VCaP (cell line): ENCODE measurements at regions not wholly inside any gene's neighbourhood (a gene's known extent, or its start where the extent isn't known, plus 50 kb on each side); places are given as distances from the start of the nearest gene placed in this dataset.

Source experiments
- H3K27ac ChIP-seq: fragments of 450-650 bp; 2 replicates; pipeline ENCODE4 v1.5.1; 2017
- TF ChIP-seq, protein P1 (sequence below): fragments of 450-650 bp; conservative IDR thresholded peaks from 2 replicates; pipeline ENCODE4 v1.5.1; 2017; ENCODE audit warnings: mild to moderate bottlenecking, moderate library complexity

DNA sequence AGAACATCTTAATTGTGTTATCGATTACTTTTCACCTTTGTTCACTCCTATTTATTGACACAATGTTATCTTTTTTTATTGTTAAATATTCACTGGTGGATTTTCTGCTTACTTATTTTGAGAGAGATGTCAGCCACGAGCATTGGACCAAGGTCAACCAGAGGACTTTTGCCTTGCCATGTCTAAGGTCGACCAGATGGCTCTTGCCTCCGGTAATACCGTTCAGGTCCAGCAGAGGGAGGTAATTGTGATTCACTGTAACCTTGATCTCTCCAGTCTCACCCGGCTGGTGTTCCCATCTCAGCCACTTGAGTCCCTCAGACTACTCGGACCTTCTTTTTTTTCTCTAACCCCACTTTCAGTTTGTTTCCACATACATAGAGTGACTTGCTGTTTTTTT lies 1438.1 kb downstream of the UQCRFS1 start:
- TF ChIP-seq, protein P1, sequence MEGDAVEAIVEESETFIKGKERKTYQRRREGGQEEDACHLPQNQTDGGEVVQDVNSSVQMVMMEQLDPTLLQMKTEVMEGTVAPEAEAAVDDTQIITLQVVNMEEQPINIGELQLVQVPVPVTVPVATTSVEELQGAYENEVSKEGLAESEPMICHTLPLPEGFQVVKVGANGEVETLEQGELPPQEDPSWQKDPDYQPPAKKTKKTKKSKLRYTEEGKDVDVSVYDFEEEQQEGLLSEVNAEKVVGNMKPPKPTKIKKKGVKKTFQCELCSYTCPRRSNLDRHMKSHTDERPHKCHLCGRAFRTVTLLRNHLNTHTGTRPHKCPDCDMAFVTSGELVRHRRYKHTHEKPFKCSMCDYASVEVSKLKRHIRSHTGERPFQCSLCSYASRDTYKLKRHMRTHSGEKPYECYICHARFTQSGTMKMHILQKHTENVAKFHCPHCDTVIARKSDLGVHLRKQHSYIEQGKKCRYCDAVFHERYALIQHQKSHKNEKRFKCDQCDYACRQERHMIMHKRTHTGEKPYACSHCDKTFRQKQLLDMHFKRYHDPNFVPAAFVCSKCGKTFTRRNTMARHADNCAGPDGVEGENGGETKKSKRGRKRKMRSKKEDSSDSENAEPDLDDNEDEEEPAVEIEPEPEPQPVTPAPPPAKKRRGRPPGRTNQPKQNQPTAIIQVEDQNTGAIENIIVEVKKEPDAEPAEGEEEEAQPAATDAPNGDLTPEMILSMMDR: no peak
- no peak overlapping the region for H3K27ac ChIP-seq

DNA sequence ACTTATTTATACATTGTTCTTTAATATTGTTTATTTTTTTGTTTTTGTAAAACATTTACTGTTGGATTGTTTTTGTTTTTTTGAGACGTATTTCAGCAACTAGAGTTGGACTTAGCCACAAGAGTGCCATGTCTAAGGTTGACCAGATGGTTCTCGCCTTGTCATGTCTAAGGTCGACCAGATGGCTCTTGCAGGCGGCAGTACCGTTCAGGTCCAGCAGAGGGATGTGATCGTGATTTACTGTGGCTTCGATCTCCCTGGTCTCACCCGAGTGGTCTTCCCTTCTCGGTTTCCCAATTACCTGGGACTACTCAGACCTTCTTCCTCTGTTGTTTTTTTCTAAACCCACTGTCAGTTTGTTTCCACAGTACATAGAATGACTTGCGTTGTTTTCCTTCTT lies 1438.6 kb downstream of the UQCRFS1 start:
- TF ChIP-seq, protein P1: 0 out of 2 replicates have a peak, but pooled peaks have one; percentile 7
- H3K27ac ChIP-seq: no peak overlapping the region

DNA sequence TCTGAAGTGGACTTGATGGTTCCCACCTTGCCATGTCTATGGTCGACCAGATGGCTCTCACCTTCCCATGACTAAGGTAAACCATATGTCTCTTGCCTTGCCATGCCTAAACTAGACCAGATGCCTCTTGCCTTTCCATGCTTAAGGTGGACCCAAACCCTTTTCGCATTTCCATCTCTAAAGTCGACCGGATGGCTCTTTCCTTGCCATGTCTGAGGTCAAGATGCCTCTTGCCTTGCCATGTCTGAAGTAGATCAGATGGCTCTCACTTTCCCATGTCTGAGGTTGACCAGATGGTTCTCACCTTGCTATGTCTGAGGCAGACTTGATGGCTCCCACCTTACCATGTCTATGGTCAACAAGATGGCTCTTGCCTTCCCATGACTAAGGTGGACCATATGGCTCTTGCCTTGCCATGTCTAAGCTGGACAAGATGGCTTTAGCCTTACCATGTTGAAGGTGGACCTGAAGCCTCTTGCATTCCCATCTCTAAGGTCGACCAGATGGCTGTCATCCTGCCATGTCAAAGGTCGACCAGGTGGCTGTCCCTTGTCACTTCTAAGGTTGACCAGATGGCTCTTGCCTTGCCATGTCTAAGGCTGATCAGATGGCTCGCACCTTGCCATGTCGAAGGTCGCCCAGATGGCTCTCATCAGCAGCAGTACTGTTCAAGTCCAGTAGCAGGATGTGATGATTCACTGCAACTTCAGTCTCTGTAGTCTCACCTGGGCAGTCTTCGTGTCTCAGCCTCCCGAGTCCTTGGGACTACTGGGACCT lies 1439.4 kb downstream of the UQCRFS1 start:
- TF ChIP-seq, protein P1: no peak
- no peak overlapping the region for H3K27ac ChIP-seq

DNA sequence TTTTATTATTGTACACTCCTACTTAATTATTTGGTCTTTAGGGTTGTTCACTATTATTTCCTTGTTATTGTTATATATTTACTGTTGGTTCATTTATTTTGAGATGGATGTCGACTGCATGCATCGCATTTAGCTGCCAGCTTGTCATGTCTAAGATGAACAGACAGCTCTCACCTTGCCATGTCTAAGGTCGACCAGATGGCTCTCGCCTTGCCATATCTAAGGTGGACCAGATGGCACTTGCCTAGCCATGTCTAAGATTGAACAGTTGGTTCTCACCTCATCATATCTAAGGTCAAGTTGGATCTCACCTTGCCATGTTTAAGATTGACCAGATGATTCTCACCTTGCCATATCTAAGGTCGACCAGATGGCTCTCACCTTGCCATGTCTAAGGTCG lies 1440.9 kb downstream of the UQCRFS1 start:
- TF ChIP-seq, protein P1: no peak
- no peak overlapping the region for H3K27ac ChIP-seq

DNA sequence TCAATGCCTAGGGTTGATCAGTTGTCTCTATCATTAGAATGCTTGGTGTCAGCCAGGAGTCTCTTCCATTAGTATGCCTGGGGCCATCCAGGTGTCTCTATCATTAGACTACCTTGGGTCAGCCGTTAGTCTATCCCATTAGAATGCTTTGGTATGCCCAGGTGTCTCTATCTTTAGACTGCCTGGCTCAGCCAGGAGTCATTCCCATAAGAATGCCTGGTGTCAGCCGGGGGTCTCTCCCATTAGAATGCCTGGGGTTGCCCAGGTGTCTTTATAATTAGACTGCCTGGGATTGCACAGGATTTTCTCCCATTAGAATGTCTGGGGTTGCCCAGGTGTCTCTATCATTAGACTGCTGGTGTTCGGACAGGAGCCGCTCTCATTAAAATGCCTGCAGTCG lies 1442.9 kb downstream of the UQCRFS1 start:
- TF ChIP-seq, protein P1: no peak
- H3K27ac ChIP-seq: no peak overlapping the region

DNA sequence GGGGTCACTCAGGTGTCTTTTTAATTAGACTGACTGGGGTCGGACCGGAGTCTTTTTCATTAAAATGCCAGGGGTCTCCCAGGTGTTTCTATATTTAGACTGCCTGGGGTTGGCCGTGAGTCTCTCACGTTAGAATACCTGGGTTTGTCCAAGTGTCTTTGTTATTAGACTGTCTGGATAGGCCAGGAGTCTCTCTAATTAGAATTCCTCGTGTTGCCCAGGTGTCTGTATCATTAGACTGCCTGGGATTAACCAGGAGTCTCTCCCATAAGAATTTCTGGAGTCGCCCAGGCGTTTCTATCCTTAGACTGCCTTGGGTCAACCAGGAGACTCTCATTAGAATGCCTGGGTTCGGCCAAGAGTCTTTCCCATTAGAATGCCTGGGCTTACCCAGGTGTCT lies 1445.7 kb downstream of the UQCRFS1 start:
- H3K27ac ChIP-seq: no peak overlapping the region
- TF ChIP-seq, protein P1: no peak

DNA sequence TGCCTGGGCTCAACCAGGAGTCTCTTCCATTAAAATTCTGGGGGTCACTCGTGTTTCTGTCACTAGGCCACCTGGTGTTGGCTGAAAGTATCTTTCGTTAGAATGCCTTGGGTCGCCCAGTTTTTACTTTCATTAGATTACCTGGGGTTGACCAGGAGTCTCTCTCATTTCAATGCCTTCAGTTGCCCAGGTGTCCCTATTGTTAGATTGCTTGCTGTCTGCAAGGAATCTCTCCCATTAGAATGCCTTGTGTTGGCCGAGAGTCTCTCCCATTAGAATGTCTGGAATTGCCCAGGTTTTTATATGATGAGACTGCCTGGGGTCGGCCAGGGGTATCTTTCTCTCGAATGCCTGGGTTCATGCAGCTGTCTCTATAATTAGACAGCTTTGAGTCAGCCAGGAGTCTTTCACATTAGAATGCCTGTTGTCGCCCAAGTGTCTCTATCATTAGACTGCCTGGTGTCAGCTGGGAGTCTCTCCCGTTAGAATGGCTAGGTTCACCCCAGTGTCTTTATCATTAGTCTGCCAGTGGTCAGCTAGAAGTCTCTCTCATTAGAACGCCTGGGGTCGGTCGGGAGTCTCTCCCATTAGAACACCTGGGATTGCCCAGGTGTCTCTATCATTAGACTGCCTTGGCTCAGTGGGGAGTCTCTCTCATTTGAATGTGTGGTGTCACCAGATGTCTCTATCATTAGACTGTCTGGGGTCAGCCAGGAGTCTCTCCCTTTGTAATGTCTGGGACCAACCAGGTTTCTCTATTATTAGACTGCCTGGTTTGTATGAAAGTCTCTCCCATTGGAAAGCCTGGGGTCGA lies 1446.8 kb downstream of the UQCRFS1 start:
- TF ChIP-seq, protein P1: no peak
- no peak overlapping the region for H3K27ac ChIP-seq
